AML-193 (cell line): ENCODE measurements at regions not wholly inside any gene's neighbourhood (a gene's known extent, or its start where the extent isn't known, plus 50 kb on each side); places are given as distances from the start of the nearest gene placed in this dataset.

ENCODE experiments used
- DNase-seq, 2 experiments: peaks; one replicate each; lab custom pipeline; 2025; lab: John Stamatoyannopoulos, UW

DNA sequence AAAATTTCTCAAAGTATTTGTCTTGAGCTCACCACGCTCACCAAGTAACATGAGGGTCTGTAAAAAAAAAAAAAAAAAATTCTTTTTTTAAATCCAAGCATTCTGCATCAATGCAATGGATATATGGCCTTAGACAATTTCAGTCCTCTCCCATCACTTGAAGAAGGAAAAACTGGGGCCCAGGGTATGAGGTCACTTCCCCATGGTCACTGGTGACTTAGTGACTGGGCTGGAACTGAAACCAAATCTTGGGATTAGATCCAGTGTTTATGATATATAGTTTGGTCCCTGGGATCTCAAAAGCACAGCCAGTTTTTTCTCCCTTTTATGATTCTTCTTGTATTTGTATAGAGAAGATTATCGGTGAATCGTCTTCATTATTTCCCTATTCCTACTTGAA, 477.9 kb upstream of the TNP1 start:
- no peak for DNase-seq

DNA sequence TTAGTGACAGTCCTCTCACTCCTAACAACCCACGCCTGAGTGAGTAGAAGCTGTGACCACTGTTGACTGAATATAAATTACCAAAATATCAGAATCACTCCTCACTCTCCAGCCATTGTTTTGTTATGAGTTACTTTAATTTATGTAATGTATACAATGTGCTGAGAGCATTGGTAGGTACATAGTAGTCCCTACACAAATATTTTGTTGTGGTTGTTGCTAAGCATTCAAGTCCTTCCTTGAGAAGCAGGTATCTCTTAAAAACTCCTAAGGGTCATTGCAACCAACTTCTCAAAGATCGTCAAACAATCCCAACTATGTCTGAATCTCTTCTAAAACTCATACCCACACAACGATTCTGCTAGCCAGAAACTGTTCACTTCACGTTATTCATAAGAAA, 476.8 kb upstream of the TNP1 start:
- DNase-seq, result no peak

DNA sequence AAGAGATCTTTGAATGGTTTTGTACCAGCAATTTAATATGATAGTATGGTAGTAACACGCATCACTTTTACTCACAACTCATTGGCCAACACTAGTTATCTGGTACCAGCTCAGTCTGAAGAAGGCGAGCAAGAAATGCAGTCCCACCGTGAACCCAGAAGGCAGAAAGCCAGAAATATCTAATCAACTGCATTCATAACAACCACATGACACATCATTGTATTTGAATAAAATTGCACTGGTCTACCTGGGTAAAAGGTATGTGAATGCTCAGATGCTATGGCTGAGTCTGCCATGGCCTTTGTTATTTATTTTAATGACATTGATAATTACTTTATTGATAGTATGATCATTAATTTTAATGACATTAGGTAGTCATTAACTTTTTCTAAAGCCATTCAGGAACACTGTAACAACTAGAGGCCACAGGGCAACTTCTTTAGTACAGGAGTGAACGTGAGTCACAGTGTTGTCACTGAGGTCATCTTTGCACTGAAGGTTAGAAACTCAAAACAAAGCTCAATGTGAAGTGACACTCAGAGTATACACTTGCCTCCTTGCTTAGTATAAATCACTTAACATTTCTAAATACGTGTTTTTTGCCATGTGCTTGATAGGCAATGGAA, 475.6 kb upstream of the TNP1 start:
- DNase-seq, result no peak

- no peak for DNase-seq
These were observed 474.7 kb upstream of the TNP1 start for GRCh38 chr2:217334561-217334960.

DNA sequence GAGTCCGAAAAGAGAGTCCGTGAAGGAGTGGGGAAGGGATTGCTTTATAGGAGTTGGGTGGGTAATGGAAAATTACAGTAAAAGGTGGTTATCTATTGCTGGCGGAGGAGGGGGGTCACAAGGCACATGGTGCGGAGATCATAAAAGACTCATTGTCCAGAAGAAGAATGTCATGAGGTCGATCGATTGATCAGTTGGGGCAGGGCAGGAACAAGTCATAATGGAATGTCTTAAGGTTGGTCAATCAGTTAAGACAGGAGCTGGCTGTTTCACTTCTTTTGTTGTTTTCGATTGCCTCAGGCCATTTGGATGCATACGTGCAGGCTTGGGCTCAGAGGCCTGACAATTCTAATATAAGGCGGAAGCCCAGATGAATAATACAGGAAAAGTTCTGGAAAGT, 473.0 kb upstream of the TNP1 start:
- no peak for DNase-seq

- DNase-seq, result no peak
These were observed 472.5 kb upstream of the TNP1 start for GRCh38 chr2:217332417-217332791.

GRCh38 chr2:217331523-217332416, 471.9 kb upstream of the TNP1 start:
- DNase-seq, result no peak

- DNase-seq, result no peak
These were observed 470.8 kb upstream of the TNP1 start for GRCh38 chr2:217330647-217331046.

GRCh38 chr2:217329023-217329431, 469.2 kb upstream of the TNP1 start:
- no peak for DNase-seq

- DNase-seq, result no peak
These were observed 468.7 kb upstream of the TNP1 start for GRCh38 chr2:217328622-217328978.

DNA sequence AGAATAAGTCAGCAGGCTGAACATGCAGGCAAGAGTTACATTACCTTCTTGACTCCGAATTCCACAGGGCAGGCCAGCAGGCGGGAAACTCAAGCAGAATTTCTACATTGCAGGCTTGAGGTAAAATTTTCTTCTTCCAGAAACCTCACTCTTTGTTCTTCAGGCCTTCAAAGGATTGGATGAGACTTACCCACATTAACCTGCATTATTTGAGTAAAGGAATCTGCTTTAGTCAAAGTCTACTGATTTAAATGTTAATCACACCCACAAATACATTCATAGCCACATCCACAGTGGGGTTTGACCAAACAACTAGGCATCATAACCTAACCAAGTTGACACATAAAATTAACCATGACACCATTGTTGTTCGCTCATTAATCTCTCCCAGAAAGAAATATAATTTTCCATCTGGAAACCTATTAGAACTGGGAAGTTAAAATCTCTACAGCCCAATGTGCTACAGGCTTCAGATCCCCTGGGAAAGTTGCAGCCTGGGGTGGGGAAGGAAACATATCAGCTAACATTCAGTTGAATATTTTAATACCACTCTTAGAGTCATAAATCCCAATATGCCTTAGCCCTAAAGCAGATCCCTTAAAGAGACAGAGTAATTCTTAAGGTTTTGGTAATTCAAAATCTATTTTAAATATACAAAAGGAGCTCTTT, 468.2 kb upstream of the TNP1 start:
- no peak for DNase-seq

DNA sequence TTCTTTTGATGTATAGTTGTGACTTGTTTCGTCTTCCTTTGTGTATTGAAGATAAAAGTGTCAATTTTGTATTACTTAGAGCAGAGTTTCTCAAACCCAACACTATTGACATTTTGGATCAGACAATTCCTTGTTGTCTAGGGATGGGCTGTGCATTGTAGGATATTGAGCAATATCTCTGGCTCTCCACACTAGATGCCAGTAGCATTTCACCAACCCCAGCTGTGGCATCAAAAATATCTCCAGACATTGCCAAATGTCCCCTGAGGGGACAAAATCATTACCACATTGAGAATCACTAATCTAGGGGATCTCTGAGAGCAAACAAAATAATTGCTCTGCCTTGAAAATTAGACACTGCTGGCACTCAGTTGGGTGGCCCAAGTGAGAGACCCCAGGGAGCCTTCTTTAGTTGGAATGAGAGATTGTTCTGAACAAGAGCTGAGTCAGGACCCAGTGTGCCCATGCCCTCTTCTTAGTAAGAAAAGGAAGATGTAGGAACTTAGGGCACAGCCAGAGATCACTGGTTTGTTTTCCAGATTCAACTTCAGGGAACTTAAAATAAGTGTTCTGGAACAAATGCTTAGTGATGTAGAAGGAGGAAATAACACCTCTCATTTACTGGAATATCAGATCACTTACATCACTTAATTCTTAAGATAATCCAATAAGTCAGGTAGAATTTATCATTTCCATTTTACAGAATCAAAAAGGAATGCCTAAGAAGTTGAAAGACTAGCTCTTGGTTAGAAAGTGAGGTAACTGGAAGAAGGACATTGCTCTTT, 466.6 kb upstream of the TNP1 start:
- peak; percentile 27 to 30 for DNase-seq

DNA sequence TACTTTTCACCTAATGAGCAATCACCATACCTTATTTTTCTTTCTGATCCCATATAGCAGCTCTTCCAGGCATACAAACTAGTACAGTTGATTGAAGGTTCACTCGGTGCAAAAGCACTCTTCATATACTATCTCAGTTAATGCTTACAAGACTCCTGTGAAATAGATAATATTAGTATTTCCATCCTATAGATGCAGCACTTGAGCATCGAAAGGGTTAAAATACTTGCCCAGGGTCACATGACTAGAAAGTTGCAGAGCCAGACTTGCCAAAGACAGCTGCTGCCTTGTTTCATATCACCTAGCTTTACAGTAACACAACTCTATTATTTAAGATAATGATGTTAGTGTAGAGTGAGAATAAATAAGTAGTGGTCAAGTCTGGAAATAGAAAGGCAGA, 466.0 kb upstream of the TNP1 start:
- DNase-seq, result no peak

DNA sequence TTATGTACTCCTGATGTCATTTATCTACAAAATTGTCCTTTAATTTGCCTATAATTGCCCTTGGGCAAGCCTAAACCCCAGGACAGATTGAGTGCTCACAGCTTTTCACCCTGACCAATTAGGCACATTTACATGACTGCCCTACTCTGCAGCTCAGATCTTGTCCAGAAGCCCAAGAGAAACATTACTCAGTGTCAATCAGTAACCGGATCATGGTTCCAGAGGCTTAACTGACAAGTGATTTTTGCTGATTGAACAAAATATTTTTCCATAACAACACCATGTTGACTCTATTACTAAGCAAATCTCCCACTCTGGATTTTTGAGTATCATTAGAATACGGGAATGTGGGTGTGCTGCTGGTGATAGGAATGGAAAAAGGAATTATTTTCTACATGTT, 465.4 kb upstream of the TNP1 start:
- no peak for DNase-seq

DNA sequence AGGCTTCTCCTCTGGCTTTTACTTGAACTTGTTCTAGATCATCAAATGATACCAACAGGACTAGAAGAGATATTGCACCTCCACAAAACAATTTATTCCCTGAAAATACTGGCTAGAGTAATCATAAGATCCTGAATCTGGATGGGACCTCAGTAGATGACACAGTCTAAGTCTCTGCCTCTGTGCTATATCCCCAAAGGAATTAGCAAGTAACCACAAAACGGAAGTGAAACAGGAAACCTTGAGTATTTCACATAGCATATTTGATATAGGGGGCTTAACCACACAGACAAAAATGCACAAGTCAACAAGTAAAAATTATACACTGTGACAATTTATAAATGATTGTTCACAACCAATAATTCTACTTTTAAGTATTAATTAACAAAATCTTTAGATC, 456.9 kb upstream of the TNP1 start:
- peak; percentile 43 to 61 for DNase-seq

GRCh38 chr2:217314021-217314460, 454.2 kb upstream of the TNP1 start:
- no peak for DNase-seq

DNA sequence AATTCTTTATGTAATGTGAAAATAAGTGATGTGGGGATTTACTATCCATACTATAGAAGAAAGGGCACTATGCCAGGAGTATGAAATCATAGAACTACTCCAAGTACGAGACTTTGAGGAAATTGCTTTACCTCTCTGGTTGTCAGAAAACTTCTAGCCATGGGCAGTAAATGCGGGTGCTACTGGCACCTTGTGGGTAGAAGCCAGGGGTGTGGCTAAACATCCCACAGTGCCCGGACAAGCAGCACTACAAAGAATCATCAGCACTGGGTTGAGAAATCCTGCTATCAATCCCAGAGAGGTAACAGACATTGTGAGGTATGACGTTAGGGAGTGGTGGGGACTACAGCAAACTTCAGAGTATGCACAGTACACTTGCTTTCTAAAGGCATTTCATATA, 453.5 kb upstream of the TNP1 start:
- no peak for DNase-seq

DNA sequence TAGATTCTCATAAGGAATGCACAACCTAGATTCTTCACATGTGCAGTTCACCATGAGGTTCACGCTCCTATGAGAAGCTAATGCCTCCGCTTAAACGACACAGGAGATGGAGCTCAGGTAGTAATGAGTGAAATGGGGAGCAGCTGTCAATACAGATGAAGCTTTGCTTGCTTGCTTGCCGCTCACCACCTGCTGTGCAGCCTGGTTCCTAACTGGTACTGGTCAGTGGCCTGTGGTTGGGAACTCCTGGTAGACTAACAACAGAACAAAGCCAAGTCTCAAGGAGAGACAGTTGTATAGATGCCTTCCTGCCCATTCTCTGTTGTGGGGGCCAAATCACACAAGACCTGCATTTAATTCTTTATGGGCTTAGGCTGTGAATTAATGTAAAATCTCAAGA, 449.2 kb upstream of the TNP1 start:
- no peak for DNase-seq

DNA sequence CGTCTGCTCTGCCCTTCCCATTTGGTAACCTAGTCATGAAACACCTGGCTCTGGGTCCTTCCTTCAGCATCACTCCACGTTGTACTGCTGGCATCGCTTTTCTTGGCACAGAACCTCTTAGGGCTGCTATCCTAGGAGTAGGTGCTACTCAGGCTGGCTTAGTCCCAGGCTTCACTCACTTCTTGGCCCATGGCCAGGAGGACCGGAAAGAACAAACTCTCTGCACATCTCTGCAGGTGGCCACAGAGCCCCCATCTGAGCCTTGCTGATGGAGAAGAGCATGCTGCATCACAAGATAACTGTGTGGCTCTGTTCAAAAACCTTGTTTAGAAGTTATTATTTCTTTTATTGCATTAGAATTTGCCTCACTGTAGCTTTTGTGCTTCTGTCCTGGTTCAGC, 447.2 kb upstream of the TNP1 start:
- no peak for DNase-seq

GRCh38 chr2:217305882-217306281, 446.0 kb upstream of the TNP1 start:
- DNase-seq, result no peak

GRCh38 chr2:217304582-217304981, 444.7 kb upstream of the TNP1 start:
- no peak for DNase-seq

- no peak for DNase-seq
These were observed 443.0 kb upstream of the TNP1 start for GRCh38 chr2:217302856-217303255.
